22Rv1 (cell line): ENCODE measurements at regions not wholly inside any gene's neighbourhood (a gene's known extent, or its start where the extent isn't known, plus 50 kb on each side); places are given as distances from the start of the nearest gene placed in this dataset.

Experiments
- CTCF ChIP-seq: fragments of 450-650 bp; IDR thresholded peaks from 2 replicates; pipeline ENCODE4 v1.5.1; 2017; ENCODE audit warnings: mild to moderate bottlenecking
- ZFX ChIP-seq: fragments of 450-650 bp; IDR thresholded peaks from 2 replicates; pipeline ENCODE4 v1.6.1; 2017; ENCODE audit warnings: antibody characterized with exemption, borderline replicate concordance

GRCh38 chr7:109926738-109927137 is 1164.2 kb upstream of the LRRN3 start:
- TF ChIP-seq CTCF (no peak), ZFX (no peak)
